ENCODE measurements at regions not wholly inside any gene's neighbourhood (a gene's known extent, or its start where the extent isn't known, plus 50 kb on each side); places are given as distances from the start of the nearest gene placed in this dataset.

- no peak for TF ChIP-seq FOXP2 (optimal IDR thresholded peaks at IDR 0.05; ENCODE audit: control extremely low read depth, extremely low read length, insufficient read depth)
- no peak for TF ChIP-seq POLR2AphosphoS5 (IDR thresholded peaks at IDR 0.05; ENCODE audit: borderline replicate concordance, low read depth, low read length)
- no peak for TF ChIP-seq EZH2 (IDR thresholded peaks at IDR 0.05)
These were observed 77.3 kb downstream of the TNFSF18 start for GRCh38 chr1:172973424-172973823.

All from SK-N-MC (cell line).